ENCODE measurements at regions not wholly inside any gene's neighbourhood (a gene's known extent, or its start where the extent isn't known, plus 50 kb on each side); places are given as distances from the start of the nearest gene placed in this dataset.

DNA sequence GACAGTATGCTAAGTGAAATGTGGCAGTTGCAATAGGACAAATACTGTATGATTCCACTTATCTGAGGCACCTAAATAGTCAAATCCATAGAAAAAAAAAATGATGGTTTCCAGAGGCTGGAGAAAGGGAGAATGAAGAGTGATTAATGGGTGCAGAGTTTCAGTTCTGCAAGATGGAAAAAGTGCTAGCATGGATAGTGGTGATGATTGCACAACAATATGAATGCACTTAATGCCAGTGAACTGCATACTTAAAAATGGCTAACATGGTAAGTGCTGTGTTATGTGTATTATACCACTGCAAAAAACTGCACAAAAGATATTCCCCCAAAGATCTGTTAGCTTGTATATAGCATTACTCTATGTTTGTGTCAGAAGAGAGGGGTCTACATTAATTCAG is 185.4 kb downstream of the INHBB start:
- TF ChIP-seq CTCF (conservative IDR thresholded peaks at IDR 0.05) = no peak
- Histone ChIP-seq H3K27me3 (ENCODE audit: insufficient read depth, low read length) (no peaks in the 10 kb centered on the region; the same call in 1 of the 2 replicates), H3T11ph (ENCODE audit: low read length) (no peak overlapping the region), H2BK5ac (ENCODE audit: insufficient read length, low read length) (no peak overlapping the region), H3K79me1 (ENCODE audit: insufficient read depth, low read depth, low read length, poor library complexity, severe bottlenecking) (no peaks in the 10 kb centered on the region), H4K5ac (ENCODE audit: insufficient read length, low read depth, low read length) (no peak overlapping the region), H3K9ac (ENCODE audit: extremely low read depth, insufficient read length, low read length) (no peak overlapping the region), H3K27ac (ENCODE audit: insufficient read length, low read depth, low read length) (no peak overlapping the region), H3K56ac (ENCODE audit: insufficient read length, low read depth, low read length) (no peak overlapping the region), H3K18ac (ENCODE audit: insufficient read length, low read depth, low read length) (no peak overlapping the region), H4K91ac (ENCODE audit: insufficient read length, low read depth, low read length) (no peak overlapping the region), H4K20me1 (ENCODE audit: control insufficient read depth, insufficient read depth, insufficient read length) (no peaks in the 10 kb centered on the region), H3K79me2 (ENCODE audit: insufficient read depth, low read length) (no peaks in the 10 kb centered on the region), H3K9me3 (ENCODE audit: control insufficient read depth, low read depth, low read length) (no peaks in the 10 kb centered on the region), H3K23ac (ENCODE audit: insufficient read length, low read depth, low read length) (no peak overlapping the region), H2BK12ac (ENCODE audit: insufficient read length, low read depth, low read length) (no peak overlapping the region), H2AFZ (ENCODE audit: low read length) (no peak overlapping the region), H4K8ac (replicated peaks; ENCODE audit: insufficient read length, low read depth, low read length) (no peak overlapping the region), H2AK5ac (ENCODE audit: insufficient read length, low read length) (no peak overlapping the region), H2BK15ac (ENCODE audit: low read depth, low read length) (no peak overlapping the region), H3K4me1 (ENCODE audit: insufficient read depth, low read length) (no peaks in the 10 kb centered on the region; the same call in 1 of the 2 replicates), H3K4me2 (ENCODE audit: insufficient read depth, insufficient read length, low read length) (no peak overlapping the region), H2BK20ac (ENCODE audit: low read depth, low read length, poor library complexity, severe bottlenecking) (no peak overlapping the region), H3K14ac (ENCODE audit: insufficient read depth, low read length) (no peak overlapping the region), H3K4ac (ENCODE audit: low read depth, low read length) (no peak overlapping the region), H3K23me2 (ENCODE audit: insufficient read length, low read depth, low read length, poor library complexity, severe bottlenecking) (no peaks in the 10 kb centered on the region), H2BK120ac (ENCODE audit: low read depth, low read length, poor library complexity, severe bottlenecking) (no peak overlapping the region)
- no peak for DNase-seq
- no peak overlapping the region for H3K4me3 Mint-ChIP-seq
- peaks cover 0 to 4% (median 0%) of the 10 kb centered on the region in 3 experiments; a peak in 1 of 7 replicates for H3K36me3 Mint-ChIP-seq (ENCODE audit: insufficient read depth in 1 of 3, low read depth in 3 of 3)
- H3K9me3 Mint-ChIP-seq = peaks cover 6 to 15% of the 10 kb centered on the region in 2 experiments; a peak in 4 of 5 replicates
- no peak overlapping the region for H3K27ac Mint-ChIP-seq
- H3K4me1 Mint-ChIP-seq = peaks cover 3 to 10% of the 10 kb centered on the region in 2 experiments
- H3K27me3 Mint-ChIP-seq (ENCODE audit: low read depth) = peaks cover 88% of the 10 kb centered on the region

Measured in H9 (cell line).